HG03521 (cell line): ENCODE measurements at regions not wholly inside any gene's neighbourhood (a gene's known extent, or its start where the extent isn't known, plus 50 kb on each side); places are given as distances from the start of the nearest gene placed in this dataset.

Experiments
- ATAC-seq: cut with Tn5 transposase; IDR thresholded peaks from one replicate; pipeline ENCODE4 v1.9.1; 2021; ENCODE audit warnings: mild to moderate bottlenecking, moderate library complexity; ENCODE audit not compliant: unreplicated experiment

DNA sequence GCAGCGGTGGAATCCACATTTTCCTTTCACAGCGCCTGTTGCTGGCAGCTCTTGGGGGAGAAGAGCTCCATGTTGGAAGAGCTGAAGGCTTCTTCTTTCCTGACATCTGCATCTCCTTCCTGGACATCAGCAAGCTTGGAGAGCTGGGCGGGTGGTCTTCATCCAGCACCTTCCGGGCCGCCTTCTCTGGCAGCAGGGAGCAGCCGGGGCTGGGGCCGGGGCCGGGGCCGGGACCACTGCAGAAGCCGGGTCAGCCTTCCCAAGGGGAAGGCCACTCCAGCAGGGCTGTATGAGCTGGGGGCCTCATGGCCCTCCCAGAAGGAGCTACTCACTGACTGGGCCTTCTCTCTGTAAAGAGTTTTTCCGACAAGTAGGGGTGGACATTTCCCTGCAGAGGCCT is 787.5 kb downstream of the TLE4 start:
- ATAC-seq, result no peak

DNA sequence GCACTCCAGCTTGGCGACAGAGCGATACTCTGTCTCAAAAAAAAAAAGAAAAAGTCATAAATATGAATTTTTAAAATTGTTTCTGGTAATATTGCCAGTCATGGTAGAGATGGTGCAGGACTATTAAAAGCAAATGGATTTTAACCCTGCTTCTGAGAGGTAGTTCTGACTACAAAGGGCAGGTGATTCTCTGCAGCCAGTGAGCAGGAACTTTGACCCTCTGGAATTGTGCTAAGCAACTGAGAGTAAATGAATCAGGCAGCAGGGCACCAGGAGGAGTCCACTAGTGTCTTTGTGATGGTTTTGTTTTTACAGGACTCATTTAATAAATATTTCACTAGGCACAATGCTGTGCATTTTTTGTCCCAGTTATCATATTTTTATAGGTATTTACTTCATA is 781.2 kb downstream of the TLE4 start:
- no peak for ATAC-seq

DNA sequence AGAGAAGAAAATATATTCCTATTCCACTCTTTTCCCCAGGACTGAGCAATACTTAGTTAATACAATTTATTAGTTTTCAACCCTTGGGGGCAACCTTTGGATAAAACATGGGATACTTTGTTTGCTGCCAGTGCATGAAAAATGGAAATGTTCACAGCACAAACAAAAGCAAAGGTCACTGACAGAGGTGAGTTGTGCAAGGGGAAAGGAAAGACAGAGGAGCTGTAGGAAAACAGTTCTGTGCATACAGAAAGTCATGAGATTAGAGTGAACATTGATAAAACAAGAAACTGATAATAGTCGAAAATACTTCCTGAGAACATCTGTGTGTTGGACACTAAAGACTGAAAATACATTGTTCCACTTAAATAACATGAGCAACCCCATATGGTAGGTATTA is 779.8 kb downstream of the TLE4 start:
- ATAC-seq, result no peak

DNA sequence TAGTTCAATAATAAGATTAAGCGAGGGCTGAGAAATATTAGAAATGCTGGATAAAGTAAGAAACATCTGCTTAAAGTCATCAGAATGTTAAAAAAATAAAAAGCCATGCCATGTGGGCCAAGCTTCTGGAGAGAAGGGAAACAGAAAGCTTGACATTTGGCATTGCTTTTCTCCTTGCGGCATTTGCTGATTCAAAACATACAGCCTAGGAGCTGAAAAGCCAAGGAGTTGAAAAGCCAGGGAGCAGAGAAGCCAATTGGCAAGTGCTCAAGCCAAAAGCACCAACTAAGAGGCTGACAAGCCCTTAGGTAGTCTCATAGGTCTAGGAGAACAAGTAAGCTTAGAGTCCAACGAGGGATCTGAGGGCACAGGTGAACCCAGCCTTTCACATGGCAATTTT is 754.3 kb downstream of the TLE4 start:
- ATAC-seq, result no peak

DNA sequence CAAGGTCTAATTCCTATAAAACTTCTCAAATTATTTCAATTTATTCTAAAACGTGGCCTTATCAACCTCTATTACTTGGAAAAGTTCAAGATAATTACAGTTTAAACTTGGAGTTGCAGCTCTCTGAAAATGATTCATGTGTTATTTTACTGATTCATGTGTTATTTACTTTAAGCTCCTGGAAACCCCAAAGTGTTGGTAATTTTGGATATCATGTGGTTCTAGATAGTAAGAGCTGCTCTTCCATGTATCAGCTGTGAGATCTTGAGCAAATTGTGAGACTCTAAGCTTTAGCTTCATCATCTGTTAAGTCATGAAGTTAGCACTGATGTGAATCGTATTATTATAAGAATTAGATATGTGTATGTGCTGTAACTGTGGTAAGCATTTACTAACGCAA is 749.2 kb downstream of the TLE4 start:
- ATAC-seq, result no peak

DNA sequence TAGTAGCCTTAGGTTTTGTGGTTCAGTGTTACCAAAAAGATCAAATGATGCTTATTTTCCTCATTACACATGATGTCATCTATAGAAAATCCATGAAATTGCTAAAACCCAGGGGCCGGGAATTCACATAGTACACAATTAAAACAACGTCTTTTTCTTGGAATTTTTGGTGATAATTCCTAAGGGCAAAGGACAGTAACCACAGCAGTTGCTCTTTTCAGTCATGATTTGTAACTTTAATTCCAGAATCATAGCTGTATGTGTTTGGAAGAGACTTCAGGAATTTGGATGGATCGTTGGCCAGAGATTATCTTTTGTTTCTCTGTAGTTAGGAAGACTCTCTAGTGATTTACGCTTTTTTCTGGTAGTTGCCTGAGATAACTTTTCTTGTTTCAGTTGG is 748.7 kb downstream of the TLE4 start:
- ATAC-seq, result no peak

DNA sequence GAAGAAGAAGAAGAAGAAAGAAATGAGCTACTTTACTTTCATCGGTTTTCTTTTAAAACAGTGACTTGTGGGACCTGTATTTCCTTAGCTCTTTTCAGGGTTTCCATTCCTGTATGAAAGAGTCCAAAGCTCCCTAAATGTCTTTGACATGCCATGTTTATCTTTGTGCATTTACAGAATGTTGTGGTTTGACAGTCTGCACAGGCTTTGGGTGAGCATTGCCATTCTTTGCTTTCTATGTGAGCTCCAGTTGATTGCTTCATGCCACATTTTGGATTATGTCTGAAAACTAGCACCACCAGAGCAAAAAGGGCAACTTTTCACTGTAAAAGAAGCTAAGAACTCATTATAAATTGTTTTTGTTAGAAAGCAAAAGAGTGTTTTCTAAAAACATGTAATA is 733.4 kb downstream of the TLE4 start:
- ATAC-seq, result no peak

DNA sequence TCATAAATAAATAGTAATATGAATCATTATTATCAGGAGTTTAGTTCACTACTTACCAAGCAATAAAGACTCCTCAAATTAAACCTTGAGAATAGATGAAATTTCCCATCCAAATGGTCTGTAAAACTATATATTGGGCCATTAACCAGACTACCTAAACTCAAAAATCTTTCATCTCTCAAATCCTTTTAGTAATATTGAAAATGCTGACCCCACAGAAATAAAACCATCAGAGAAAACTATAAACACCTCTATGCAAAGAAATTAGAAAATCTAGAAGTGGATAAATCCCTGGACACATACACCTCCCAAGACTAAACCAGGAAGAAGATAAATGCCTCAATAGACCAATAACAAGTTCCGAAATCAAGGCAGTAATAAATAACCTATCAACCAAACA is 723.2 kb downstream of the TLE4 start:
- ATAC-seq, result no peak

DNA sequence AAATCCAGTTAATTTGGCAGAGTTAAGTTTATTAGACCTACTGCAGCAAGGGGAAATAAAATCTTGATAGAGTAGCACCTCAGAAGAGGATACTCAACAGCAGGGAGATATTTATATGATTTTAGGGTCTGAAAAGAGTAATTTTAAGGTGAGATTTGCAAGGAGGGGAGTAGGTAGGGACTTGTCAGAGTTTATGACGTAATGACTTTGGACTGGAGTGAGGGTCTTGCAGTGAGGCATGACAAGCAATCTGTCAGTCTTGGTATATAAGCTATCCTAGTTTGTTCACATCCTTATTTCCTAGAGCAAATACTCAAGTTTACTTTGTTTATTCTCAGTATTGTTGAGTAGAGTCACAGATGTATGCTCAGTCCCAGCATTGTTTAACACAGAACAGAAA is 722.6 kb downstream of the TLE4 start:
- ATAC-seq, result no peak

DNA sequence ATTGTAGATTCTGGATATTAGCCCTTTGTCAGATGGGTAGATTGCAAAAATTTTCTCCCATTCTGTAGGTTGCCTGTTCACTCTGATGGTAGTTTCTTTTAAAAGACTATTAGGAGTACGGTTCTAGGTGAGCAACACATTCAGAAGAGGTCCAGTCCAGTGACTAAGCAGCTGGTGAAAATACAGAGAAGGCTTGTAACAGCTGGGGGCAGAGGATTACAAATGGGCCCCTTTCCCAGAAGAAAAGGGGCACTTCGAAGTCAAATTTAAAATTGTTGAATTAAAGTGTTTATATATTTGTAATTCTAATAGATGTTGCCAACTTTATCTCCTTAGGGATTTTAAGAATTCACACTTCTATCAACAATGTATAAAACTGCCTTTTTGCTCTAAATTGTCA is 720.5 kb downstream of the TLE4 start:
- no peak for ATAC-seq

DNA sequence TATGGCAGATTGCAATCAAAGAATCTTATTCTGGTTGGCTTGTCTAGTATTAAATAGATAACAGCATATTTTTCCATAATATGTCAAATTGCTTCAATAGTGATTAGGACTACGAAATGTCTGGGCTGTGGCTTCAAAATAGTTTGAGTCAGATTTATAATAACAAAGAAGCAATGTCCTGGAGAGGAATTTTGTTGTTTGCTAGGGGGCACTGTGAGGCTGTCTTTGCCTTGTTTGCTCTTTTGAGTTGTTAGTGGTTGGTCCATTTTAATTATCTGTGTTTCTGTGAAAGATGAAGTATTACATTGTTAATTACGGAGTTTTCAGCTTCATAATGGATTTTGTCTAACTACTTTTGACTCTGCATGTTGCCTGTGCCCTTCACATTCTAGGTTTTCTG is 713.6 kb downstream of the TLE4 start:
- ATAC-seq, result no peak

DNA sequence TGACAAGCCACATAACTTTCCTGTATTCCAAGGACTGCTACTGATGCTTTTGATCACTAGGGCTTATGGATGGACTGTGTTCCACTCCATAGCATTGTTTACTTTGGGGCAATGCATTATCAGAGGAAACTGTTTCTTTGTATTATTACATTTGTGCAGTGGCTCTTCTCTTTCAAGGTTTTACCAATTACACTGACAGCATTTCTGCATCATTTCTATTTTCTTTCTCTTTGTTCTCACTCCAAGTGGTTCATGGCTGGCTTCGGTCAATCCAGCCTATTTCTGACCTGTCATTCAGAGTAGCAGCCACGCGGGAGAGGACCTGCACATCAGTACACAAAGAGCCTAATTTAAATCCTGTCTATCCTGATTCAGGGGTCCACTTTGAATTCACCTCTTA is 711.0 kb downstream of the TLE4 start:
- no peak for ATAC-seq

DNA sequence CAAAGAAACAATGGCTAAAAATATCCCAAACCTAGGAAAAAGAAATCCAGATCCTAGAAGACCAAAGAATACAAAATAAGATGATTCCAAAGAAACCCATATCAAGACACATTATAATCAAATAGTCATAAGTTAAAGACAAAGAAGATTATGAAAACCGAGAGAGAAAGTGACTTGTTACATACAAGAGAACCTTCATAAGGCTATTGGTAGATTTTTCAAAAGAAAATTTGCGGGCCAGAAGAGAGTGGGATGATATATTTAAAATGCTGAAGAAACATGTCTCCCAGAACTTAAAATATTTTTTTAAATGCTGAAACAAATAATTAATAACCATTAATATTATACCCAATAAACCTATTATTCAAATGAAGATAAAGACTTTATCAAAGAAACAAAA is 687.3 kb downstream of the TLE4 start:
- ATAC-seq, result no peak

DNA sequence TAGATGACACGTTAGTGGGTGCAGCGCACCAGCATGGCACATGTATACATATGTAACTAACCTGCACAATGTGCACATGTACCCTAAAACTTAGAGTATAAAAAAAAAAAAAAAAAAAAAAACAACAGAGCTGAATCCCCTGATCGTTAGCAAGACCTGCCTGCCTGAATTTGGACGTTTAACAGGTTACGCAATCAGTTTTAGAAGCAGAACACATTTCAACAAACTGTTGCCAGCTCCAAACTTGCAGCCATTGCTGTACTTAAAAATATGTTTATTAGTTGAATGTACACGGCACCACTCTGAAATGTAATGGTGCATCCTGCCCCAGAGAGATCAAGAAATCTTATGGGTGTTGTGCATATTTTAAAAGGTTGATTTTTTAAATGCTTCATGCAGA is 680.0 kb downstream of the TLE4 start:
- ATAC-seq, result no peak

DNA sequence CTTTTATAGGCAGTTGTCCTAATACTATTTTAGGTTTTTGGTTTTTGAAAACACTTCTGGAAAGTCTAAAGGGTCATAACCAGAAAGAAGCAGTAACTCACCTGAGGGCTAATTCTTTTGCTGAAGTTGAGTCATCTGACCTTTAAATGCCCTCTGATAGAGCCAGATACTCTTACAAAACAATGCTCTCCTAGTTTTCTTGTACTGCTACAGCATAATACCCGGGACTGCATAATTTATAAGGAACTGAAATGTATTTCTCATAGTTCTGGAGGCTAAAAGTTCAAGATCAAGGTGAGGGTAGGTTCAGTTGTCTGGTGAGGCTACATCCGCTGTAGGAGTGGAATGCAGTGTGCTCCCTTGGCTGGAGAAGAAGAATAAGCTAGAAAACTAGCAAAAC is 670.3 kb downstream of the TLE4 start:
- ATAC-seq, result no peak

DNA sequence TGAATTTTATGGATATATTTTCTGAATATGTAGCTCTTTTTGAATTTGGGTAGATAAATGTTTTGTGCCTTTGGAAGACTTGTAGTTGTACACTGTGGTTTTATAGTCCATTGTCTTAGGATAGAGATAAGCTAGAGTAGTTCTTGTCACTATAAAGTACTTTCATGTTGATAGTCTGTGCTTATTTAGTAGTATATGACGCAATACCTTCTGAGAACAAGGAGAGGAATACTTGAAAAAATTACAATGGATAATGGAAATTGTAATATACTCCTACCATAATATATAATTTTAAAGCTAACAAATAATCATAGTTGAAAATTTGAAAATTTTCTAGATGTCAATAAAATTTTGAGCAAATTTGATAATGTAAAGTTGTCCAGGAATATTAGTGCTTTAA is 664.0 kb downstream of the TLE4 start:
- no peak for ATAC-seq

DNA sequence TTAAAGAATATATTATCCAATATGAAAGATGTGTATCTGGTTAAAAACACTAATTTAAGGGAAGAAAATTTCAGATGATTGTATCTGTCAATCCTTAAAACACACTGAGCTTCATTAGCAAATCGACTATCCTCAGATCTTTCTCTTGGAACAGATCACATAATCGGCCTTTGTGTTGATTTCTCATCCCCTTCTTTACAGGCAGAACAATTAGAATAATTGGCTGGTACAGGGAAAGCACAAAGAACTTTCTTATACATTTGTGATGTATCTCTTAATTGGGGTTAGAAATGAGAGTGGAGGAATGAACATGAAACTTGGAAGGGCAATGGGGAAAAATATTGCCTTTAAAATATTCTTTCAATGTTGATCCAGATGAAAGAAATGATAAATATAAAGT is 662.1 kb downstream of the TLE4 start:
- no peak for ATAC-seq

DNA sequence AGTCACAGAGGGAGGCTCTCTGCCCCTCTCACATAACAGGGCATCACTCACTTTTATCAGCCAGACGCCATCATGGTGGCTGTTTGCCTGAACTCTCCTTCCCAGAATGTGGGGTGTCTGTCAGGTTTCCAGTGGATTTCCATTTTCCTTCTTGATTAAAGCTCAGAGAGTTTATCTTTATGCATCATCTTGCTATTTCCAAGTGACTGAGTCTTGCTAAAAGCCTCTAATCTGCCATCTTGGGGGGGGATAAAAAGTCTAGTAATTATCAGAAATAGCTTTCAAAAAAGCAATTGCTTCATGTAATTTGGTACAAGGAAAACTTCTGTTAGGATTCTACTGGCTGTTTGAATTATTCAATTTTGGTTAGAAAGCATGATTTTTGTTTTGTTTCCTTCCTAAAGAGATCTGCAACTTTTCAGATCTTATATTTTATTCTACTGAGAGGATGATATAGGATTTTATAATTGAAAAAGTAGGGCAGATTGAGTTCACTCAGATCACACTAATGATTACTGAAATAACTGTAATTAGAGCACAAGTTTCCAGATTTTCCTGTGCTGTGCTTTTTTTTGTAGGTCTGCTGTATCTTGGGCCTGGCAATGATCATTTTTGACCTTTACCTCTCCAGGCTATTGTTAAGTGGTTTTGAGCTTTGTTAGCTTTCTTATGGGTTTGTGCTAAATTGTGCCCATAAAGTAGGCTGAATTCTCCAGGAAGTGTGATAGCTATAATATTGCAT is 661.5 kb downstream of the TLE4 start:
- ATAC-seq, result no peak

DNA sequence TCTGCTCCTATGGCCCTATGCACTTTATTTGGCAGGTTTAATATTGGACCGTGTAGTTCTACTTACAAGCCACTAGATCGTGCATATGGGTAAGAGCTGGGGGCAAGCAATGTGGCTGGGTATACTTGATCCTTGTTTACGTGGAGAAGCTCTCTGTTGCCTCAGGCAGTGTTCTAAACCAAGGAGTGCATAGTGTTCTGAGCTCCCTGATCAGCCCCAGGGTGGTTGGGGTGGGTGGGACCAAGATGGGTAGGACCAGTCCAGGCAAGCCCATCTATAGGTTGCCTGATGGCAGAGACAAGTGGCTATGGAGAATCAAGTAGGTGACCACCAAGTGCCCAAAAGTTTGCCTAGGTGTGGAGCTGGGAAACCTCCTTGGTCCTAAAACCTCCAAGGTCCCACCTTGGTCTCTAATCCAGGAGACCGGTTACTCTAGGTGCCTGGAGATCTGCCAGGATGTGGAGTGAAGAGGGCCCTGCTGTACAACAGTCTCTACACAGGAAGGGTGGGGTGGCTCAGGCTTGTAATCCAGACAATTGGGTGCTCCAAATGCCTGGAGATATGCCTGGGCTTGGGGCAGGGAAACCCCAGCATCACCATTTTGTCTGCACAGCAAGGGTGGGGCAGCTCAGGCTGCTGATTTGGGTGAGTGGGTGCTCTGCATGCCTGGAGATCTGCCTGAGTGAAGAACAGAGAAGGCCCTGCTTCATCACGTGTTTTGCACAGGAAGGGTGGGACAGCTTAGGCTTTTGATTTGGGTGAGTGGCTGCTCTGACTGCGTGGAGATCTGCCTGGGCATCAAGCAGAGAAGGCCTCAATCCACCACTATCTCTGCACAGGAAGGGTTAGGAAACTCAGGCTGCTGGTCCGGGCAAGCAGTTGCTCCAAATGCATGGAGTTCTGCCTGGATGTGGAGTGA is 659.8 kb downstream of the TLE4 start:
- no peak for ATAC-seq

DNA sequence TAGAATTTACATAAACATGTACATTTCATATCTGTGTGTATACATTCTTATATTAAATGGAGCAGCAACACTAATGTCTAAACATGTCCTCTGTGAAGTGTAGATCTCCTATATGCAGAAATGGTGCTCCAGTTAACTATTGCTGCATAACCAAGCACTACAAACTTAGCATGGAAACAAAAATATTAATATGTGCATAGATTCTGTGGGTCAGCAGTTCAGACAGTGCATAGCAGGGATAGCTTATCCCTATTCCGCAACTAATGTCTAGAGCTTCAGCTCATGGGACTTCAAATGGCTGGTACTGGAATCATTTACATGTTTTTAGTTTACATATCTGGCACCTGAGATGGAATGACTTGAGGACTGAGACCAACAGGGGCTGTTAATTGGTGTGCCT is 652.1 kb downstream of the TLE4 start:
- no peak for ATAC-seq

DNA sequence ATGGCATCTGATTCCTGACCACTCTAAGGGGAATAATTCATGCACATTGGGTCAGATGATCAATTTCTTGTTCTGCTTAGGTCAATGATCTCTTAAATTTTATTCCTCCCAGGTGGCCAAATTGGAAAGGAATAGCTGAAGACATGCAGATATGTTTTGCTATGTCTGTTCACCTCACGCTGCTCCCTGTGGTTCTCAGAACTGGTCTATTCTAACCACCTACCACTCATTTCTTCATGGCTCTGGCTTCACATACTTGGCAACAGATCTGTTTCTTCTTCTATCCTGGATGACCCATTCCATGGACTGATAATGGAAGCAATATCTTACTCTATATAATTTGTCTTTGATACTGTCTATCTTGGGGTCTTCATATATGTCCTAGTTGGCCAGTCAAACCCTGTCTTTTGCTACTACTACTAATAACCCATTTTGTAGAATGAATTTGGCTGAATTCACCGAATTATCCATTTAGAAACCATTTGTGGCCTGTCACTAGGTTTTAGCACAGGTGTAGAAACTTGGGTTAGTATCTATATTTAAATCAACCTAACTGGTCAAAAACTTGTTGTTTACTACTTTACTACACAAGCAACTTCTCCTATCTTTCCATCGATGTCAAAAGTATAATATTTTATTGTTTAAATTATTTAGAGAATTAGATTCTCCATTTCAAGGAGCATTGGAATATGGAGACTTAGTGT is 650.9 kb downstream of the TLE4 start:
- no peak for ATAC-seq

DNA sequence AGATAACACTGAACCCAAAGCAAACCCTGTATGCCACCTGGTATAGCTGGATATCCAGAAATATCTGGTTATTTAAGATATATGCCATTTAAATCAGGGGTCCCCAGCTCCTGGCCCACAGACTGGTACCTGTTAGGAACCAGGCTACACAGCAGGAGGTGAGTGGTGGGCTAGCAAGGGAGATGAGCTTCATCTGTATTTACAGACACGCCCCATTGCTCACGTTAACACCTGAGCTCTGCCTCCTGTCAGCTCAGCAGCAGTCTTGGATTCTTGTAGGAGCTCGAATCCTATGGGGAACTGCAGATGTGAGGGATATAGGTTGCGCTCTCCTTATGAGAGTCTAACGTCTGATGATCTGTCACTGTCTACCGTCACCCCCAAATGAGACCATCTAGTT is 646.6 kb downstream of the TLE4 start:
- no peak for ATAC-seq
